GM19324 (cell line): ENCODE measurements at regions not wholly inside any gene's neighbourhood (a gene's known extent, or its start where the extent isn't known, plus 50 kb on each side); places are given as distances from the start of the nearest gene placed in this dataset.
"Not testable (repeated sequence)": the region's sequence is repeated elsewhere in the genome, so short reads cannot be mapped to it uniquely, and the experiment has no call there.

Experiments used
- ATAC-seq: cut with Tn5 transposase; IDR thresholded peaks from one replicate; pipeline ENCODE4 v1.9.1; 2021; ENCODE audit warnings: mild to moderate bottlenecking, moderate library complexity; ENCODE audit not compliant: unreplicated experiment, low FRiP score

DNA sequence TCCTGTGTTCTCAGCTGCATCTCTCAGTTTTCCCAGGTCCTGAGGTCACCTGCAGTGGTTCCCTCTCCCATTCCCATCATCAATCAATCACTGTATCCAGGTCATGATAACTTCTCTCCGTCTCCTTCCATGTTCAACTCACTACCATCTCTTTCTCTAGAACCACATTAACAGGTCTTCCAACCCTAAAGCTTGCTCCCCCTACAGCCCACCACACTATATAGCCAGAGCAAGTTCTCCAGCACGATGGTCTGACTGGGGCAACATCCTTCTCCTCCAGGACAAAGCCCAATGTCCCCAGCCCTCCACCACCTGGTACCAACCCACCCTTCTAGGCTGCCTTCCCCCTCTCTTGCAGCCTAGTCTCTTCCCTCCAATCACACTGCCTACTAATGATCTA, 241.6 kb downstream of the CDK5RAP2 start:
- ATAC-seq: no peak

DNA sequence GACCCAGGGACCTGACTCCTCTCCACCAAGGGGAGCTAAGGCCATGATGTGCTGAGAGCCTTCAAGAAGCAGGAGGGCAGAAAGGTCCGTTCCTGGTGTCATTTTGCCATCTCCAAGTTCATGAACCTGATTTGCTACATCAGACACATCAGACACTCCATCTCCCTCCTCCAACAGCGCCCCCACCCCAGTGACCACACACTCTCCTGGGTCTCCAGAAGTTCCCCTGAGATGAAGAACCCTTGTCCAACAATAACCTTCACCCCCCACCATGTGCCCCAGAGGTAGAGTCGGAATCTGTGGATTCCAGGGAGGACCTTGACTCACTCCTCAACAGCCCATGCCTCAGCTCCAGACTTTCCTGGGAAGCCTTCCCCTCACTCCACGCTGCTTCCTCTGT, 242.8 kb downstream of the CDK5RAP2 start:
- ATAC-seq: no peak

DNA sequence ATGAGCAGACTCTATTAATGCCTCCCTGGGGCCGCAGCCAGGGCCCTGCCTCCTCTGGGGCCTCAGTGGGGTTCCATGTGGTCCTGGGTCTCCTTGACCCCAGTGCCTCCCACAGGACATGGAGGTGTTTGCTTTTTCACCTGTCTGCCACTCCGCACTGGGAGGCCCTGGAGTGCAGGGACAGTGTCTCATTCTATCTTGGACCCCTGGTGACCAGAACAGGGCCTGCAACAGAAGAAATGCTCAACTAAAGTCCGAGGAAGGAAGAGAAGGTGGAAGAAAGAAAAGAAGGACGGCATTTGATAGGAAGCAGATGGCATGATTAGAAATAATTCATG, 243.2 kb downstream of the CDK5RAP2 start:
- no peak for ATAC-seq

DNA sequence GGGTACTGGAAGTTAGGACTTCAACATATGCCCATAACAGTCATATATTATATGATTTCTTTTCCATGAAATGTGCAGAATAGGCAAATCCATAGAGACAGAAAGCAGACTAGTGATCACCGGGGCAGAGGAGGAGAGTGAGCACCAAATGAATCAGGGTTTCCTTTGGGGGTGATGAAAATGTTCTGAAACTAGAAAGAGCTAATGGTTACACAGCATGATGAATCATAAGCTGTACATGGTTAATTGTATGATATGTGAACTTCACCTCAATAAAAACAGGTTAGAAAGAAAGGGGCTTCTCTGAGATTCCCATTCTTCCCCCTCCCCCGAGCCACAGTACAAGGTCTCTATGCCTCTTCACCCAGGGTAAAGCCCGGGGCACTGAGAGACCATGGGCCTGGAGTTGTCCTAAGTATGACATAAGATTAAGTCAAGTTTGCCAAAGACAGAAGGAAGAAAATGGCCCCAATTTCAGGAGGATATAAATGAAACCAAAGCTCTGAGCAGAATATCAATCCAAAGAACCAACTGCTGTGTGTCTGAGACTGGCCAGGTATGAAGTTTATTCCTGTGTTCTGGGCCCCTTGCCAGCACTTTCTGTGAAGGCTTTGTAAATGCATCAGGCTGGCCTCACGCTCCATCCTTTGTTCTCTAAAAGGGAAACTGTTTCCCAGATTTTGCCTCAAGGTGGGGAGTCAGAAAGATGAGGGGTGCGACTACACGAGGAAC, 243.8 kb downstream of the CDK5RAP2 start:
- no peak for ATAC-seq

DNA sequence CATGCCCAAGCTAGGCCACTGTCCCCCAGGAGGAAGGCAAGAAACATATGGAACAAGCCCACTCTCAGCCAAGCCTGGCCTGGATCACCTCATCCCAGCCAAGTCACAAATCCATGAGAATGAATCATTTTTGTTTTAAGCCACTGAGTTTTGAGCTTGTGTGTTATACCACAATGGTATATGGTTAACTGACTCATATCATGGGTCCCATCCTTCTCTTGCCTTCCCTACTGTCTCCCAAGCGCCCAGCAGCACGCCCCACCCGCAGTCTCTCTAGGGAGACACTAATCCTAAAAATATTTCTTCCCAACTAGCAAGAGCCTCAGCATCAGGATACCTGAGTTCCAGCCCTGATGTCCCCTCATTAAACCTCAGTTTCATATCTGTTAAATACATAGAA, 248.1 kb downstream of the CDK5RAP2 start:
- ATAC-seq: no peak

DNA sequence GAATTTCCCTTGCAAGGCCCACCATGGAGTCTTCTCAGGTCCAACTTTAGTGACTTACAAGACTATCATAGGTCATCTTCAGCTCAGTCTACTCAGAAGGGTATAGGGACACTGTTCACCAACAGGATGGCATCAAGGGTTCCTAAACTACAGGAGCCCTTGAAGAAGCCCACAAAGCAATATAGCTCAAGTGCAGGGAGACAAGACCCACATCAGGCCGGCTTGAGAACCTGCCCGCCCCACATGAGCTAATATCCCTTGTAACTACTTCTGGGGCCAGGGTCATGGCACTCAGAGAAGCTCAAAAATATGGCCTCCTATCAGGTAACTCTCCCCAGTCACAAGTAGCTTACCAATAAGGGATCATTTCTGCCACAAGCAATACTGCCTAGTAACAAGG, 249.9 kb downstream of the CDK5RAP2 start:
- ATAC-seq: no peak

DNA sequence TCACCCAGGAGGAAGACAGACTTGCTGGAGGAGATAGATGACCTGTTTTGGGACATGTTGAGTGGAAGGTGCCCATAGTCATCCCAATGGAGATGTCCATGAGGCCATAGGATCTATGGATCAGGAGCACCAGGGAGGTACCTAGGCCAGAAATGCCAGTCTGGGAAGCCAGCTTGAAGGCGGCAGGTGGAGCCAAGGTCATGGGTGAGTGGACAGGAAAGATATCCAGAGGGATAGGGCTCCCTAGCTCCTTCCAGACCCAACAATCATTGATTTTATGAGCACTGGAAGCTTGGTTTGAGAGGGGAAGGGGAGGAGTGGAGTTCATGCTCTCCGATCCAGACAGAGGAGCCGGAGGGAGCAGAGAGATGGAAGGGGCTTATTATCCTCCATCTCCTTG, 252.6 kb downstream of the CDK5RAP2 start:
- no peak for ATAC-seq

DNA sequence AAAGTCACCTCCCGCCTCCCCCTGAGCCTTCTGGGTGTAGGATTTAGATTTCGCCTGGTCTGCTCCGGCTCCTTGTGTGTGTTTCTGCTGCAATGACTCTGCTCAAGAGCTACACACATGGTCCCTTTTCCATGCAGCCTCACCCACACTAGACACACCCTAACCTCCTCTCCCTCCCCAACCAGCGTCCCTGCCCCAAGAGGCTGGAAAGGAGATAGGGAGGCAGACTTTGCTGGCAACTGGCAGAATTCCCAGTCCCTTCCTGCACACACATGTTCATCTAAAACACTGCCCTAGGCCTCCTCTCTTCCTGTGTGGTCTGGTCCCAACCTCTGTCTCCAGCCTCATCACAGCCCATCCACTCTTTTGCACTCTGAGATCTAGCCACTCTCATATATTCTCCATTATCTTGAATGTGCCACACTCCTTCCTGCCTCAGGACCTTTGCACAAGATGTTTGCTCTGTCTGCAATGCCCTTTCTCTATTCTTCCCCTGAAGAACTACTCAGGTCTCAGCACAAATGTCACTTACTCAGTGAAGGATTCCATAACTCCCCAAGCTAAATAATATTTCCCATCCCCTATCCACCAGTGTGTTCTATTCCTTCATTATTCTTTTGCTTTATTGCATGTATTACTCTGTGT, 253.8 kb downstream of the CDK5RAP2 start:
- ATAC-seq: no peak

DNA sequence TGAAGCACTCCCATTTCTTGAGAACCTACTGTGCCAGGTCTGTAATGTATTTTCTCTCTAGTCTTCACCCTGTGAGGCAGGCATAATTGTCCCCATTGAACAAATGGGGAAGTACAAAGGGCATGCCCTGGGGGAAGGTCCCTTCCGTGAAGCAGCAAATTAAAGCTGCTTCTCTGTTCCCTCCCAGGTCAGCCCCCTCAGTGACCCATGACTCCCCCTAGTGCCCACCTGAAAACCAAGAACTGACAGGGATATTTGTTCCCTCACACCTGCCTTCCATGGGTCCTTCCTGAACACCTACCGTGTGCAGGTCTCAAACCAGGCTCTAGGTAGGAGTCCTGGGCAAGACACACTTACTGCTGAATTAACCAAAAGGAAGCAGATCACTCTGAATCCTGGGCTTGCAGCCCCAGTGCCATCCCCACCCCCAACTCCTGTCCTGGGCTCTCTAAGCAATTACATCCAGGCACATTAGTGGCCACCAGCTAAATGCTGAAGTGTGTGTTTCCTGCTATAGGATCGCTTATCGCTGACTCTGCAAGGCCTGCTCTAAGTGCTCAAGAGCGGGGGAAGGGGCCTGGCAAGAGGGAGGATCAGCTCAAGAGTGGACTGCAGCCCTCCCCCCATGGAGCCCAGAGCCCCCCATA, 254.8 kb downstream of the CDK5RAP2 start:
- peak; percentile 64 for ATAC-seq

DNA sequence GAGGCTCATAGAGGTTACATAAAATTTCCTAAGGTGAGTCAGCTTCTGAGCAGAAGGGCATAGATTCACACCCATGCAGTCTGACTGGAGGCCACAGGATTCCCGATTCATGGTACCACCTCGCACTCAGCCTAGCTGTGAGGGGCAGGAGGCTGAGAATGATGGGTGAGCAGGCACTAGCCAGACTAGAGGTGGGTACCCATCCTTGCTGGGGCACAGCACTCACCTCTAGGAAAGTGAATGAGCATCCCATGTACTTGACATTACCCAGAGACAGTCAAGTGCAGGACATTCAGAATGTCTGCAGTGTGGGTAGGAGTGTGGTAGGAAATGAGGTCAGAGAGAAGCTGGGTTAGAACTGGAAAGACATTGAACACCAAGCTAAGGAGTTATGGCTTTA, 255.5 kb downstream of the CDK5RAP2 start:
- no peak for ATAC-seq

DNA sequence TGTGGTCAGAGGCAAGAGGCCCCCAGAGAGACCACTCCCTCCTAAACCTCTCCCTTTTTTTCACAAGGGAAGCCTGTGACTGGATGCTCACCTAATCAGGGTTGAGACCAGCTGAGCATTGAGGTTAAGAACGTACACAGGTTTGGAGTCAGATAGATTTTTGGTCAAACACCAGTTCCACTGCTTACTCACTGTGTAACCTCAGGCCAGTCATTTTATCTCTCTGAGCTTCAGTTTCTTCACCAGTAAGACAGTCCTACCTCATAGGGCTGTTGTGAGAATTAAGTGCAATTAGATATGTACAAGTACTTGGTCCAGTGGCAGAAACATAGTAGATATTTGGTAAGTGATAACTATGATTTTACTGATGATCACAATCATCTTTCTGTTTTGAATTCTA, 256.8 kb downstream of the CDK5RAP2 start:
- no peak for ATAC-seq

DNA sequence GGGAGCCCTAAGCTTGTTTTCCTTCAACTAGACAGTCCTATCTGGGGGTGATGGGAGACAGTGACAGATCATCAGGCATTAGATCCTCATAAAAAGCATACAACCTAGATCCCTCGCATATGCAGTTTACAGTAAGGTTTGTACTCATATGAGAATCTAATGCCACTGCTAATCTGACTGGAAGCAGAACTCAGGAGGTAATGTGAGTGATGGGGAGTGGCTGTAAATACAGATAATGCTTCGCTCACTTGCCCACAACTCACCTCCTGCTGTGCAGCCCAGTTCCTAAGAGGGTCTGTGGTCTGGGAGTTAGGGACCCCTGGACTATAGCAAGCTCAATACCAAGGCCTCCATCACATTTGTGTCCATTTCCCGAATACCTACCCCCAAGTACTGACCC, 260.5 kb downstream of the CDK5RAP2 start:
- no peak for ATAC-seq

DNA sequence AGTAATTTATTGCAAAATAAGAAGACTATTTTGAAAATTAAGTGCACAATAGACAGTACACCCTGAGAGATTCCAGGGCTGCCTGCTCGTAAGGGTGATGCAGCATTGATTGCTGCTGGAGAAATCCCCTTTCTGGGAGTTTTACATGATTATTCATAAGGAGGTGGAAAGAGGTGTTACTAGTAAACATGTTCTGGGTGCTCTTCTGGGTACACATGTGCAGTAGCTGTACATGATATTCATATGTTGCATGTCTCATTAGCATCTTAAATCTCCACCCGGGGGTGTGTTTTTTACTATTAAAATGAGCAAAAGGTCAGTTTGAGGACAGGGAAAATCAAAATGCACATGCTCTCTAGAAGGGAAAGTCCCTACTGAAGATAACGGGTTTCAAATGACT, 264.8 kb downstream of the CDK5RAP2 start:
- ATAC-seq: no peak

DNA sequence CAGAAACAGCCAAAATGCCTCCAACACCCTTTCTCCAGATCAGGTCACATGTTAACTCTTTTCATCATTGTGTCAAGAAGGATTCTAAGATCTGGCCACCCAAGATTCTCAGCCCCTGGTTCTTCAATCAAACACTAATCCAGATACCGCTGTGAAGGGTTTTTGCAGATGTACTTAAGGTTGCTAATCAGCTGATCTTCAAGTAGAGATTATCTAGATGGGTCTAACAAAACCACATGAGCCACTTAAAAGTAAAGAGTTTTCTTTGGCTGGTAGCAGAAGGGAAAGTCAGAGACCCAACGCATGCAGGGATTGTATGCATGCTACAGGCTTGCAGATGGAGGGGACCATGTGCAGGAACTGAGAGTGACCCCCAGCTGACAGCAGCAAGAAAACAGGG, 267.9 kb downstream of the CDK5RAP2 start:
- ATAC-seq: no peak

DNA sequence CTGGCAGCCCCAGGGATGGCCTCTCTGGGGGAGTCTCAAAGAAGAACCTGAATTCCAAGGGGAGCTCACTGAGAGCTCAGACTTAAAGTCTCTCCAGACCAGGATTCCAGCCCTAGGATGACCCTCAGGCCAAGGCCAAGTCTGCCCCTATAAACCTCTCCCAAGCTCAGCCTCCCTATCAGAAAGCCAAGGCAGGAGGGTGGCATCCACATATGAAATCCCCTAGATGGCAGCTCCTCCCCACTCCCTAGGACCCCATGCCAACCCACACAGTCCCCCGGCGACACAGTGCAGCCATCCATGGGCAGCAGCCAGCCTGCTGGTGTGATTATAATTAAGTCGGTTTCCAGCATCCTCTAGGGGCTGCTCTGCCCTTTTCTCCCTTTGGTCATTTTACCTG, 269.9 kb downstream of the CDK5RAP2 start:
- ATAC-seq: no peak

DNA sequence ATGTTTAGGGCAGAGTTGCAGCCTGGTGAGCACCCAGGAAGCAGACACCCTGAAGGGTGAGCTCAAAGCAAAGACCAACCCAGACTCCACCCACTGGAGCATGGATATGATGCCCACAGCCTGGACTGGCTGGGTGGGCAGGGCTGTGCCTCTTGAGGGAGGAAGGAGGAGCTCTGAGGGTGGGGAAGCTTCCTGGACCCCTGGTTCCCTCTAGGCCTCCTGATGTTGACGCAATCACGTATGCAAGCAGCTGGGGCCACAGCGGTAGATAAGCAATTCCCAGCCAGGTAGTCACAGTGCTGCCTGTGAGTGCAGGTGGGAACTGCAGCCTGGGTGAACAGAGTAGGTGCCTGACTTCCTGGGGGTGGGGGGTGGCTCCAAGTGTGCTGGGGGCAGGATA, 271.5 kb downstream of the CDK5RAP2 start:
- ATAC-seq: no peak

DNA sequence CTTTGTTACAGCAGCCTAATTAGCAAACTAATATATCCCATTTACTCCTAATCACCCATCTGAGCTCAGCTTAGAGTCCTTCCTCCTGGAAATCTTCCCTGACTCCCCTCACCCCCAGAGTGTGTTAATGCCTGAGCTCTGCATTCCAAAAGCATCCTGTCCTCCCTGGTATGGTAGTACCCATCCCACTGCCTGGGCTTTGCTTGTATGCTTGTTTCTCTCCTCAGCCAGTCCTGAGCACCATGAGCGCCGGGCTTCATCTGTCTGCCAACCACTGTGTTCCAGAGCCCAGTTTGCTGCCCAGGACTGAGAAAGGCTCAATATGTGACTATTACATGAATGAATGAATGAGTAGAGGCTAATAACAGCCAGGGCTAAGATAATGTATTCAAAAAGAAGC, 272.4 kb downstream of the CDK5RAP2 start:
- ATAC-seq: no peak

DNA sequence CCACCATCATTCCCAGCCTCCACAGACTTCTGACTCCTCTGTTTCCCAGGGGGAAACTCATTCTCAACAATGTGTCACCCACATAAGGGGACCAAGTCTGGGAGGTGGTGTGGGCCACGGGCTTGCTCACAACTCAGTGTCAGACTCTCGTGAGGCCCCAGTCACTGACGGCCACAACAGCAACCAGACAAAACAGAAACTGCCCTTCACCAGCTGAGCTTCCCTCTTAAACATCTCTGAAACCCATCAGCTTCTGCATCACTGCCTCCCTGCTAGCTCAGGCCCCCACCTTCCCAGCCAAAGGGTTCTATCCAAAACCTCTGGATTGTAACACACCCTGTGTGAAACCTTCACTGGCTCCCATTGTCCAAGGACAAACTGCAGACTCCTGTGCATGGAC, 273.4 kb downstream of the CDK5RAP2 start:
- no peak for ATAC-seq

DNA sequence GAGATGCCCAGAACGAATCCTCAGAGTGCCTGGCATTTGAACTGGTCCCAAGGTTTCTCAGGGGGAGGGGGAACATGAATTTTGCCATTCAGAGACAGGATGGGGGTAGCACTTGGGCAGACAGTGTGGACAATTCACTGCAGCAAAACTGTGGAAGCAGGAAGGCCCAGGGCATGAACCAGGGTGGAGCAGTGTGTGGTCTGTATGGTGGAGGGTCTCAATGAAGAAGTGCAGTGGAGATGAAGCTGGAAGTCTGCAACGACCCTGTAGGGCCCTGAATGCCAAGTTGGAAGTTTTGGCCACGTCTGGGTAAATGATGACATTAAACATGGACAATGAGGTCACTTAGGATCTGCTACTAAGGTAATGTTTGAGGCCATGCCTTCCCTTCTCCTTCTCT, 273.9 kb downstream of the CDK5RAP2 start:
- ATAC-seq: no peak

DNA sequence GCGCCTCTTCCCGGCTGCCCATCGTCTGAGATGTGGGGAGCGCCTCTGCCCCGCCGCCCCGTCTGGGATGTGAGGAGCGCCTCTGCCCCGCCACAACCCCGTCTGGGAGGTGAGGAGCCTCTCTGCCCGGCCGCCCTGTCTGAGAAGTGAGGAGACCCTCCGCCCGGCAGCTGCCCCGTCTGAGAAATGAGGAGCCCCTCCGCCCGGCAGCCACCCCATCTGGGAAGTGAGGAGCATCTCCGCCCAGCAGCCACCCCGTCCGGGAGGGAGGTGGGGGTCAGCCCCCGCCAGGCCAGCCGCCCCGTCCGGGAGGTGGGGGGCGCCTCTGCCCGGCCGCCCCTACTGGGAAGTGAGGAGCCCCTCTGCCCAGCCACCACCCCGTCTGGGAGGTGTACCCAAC, 275.1 kb downstream of the CDK5RAP2 start:
- ATAC-seq: not testable (repeated sequence)

DNA sequence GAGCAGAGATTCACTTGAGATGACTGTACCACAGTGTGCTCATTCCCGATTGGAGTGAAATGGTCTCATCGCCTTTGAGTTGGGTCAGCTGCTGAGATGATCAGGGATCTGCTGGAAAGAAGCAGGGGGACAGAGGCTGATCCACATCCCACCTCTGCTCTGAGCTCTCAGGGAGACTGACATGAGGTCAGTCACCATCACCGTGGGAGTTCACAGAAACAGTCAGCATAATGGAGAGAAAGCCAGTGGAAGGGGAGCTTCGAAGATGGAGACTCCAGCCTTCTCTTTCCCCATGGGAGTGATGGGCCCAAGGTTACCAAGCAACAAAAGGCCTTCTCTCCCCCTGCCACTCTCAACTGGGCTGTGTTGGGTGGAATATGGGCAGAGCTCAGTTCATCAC, 276.4 kb downstream of the CDK5RAP2 start:
- ATAC-seq: no peak

DNA sequence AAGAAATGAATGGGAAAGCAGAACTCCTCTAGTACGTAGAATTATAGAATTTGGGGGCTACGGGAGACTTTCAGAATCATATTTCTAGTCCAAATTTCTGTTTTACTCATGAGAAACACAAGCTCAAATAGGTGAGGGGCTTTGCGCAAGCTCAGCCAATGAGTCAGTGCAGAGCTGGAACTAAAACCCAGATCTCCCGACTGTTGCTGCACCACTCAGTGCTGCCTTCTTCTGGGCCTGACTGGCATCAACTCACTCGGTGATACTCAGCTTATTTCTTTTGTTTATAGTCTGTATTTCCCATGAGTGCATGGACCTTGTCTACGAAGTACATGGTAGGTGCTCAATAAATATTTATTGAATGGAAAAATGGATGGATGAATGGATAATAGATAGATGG, 280.2 kb downstream of the CDK5RAP2 start:
- ATAC-seq: no peak
